GM21447 (cell line): ENCODE measurements at regions not wholly inside any gene's neighbourhood (a gene's known extent, or its start where the extent isn't known, plus 50 kb on each side); places are given as distances from the start of the nearest gene placed in this dataset.

ENCODE experiments used
- ATAC-seq: cut with Tn5 transposase; IDR thresholded peaks from one replicate; pipeline ENCODE4 v1.9.1; 2021; ENCODE audit not compliant: unreplicated experiment

- no peak for ATAC-seq
These were observed 1926.3 kb upstream of the WWC1 start for GRCh38 chr5:166365164-166365563.

GRCh38 chr5:166367391-166367790 lies 1924.1 kb upstream of the WWC1 start:
- ATAC-seq, result no peak

DNA sequence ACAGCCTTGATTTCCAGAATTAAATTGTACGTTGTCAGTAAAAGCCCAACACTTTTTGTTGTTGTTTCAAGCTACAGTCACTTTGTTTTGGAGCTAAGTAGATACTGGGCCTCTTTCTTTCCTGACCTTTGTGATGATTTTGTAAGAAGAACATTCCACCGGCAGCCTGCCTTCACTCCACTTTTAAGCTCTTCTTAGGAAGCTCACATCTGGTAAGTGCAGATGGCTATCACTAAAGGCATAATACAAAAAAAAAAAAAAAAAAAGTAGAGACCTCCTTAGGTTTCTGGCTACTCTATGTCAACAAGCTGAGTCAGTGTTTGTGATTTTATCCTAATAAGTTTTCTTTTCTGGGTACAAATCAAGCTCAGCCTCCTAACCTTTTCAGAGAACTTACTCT lies 1922.1 kb upstream of the WWC1 start:
- ATAC-seq, result no peak

- no peak for ATAC-seq
These were observed 1921.6 kb upstream of the WWC1 start for GRCh38 chr5:166369807-166370206.

GRCh38 chr5:166370928-166371690 lies 1920.3 kb upstream of the WWC1 start:
- ATAC-seq, result no peak

GRCh38 chr5:166373817-166374216 lies 1917.6 kb upstream of the WWC1 start:
- ATAC-seq, result no peak

GRCh38 chr5:166377756-166378155 lies 1913.7 kb upstream of the WWC1 start:
- ATAC-seq, result no peak

DNA sequence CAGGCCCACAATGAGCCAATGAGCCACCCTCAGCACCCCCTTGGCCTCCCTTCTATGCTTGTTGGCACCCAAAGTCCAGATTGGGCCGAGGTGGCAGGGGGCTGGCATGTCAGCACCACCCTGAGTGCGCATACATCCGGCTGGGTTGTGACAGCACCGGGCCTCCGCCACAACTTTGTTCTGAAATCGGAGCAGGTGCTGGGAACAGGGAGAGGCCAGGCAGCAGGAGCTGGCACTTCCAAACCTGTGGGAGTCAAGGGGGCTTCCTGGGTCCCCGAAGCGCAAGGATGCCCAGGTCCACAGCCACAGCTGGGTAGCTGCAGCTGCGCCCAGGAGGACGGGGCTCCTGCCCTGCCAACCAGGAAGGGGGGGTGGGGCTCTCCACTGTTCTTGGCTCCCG lies 1911.9 kb upstream of the WWC1 start:
- ATAC-seq, result no peak

GRCh38 chr5:166382031-166382430 lies 1909.4 kb upstream of the WWC1 start:
- ATAC-seq, result no peak

GRCh38 chr5:166398131-166398530 lies 1893.3 kb upstream of the WWC1 start:
- no peak for ATAC-seq

DNA sequence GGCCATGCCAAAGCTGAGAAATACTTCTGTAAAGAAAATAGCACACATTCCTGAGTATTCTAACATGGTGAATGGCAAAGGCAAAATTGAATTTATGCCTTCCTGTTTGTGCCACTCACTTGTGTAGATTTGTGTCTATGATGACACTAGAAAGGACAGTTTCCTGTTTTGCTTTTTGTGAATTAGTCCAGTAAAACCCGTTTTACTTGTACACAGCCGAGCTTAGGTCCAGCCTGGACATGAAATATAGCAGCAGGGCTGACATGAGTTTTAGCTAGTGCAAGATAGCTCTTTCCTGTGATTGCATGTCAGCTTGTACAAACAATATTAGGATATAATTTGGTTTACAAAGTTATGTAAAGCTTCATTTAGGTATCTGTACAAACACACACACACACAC lies 1891.7 kb upstream of the WWC1 start:
- no peak for ATAC-seq

GRCh38 chr5:166401391-166401790 lies 1890.1 kb upstream of the WWC1 start:
- no peak for ATAC-seq

GRCh38 chr5:166412191-166412590 lies 1879.3 kb upstream of the WWC1 start:
- ATAC-seq, result no peak

DNA sequence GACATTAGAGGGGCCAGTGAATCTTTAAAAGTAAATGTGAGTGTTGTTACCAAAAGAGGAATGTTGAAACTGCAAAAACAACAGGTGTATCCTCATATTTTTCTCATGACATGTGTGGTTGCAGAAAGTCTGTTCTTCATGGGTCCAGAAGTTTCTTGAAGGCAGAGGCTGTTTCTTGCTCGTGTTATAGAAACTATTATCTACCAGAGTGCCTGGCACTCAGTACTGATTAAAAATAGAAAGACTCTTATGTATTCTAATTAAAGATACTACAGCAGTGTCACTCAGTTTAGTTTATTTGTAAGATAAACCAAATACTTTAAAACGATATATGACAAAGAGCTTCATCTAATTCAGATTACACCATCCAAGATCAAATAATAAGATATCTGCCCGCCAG lies 1864.2 kb upstream of the WWC1 start:
- ATAC-seq, result no peak

DNA sequence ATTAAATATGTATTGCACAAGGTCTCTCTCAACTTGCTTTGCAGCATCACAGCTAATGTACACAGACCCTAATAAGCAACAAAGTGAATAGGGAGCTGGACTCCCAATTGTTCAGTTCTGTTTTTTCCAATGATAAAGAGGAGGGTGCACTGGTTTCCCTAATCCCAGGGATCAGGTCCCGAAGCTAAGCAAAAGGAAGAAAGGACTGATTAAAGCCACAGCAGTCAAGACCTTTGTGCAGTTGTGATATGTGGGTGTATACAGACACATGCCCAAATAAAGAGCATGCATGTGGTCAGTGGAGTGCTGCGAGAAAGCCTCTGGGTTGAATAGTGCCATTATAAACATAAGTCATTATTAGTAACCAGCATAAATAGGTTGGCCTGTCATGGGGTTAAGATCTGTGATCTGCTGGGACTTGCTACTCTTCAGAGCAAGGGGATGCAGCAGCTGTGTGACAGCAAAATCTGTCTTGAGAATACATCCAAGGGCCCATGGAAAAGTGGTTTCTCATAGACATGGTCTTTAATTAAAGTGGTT lies 1863.1 kb upstream of the WWC1 start:
- ATAC-seq, result no peak

DNA sequence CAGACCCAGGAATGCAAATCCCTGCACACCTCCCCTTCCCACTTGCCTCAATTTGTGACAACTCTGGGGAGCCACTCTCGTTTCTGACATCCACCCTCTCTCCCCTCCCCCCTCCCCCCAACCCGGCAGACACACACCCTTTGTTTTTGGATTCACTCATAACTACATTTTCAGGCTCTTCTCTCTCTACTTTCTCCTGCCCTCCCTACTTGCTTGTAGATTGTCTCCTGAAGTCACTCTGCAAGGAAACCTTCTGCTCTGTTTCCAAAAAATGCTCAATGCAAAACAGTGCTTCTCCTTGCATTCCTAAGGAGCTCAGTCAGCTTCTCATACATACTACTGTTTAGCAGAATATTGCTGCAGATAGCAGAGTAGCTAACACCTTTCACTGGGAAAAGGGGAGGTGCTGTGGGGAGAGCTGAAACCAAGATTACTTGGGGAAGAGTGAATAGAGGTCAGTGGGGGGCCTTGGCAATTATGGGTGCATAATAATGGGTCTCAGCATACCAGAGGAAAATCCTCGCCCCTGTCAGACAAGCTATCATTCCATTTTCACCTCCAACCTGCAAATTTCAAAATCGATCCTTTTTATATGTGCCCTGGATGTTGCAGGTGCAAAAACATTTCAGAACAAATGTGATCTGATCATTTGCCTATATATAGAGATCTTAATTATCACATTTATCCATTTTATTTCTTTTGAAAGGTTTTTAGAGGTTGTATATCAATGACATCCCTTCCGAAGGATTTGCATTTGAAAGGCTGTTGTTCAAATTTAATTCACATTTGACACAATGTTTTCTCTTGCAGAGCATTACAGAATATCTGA lies 1860.7 kb upstream of the WWC1 start:
- no peak for ATAC-seq

DNA sequence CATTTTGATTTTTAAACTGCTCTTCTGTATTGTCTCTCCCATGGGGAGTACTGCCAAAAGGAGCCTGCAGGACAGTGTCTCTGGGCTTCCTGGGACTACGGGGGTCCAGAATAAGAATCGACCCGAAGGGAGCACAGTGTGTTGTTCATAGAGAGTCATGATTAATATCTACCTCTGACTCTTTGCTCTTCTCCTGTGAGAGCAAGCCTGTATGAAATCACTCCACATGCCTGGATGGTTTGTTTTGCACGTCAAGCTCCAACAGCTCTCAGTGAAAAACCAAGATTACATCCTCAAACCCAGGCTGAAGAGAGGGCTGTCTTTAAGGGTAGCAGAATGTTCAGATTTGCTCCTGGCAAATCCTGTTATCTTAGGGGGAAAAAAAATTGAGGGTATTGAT lies 1860.0 kb upstream of the WWC1 start:
- ATAC-seq, result no peak

- ATAC-seq, result no peak
These were observed 1857.8 kb upstream of the WWC1 start for GRCh38 chr5:166433679-166434078.

DNA sequence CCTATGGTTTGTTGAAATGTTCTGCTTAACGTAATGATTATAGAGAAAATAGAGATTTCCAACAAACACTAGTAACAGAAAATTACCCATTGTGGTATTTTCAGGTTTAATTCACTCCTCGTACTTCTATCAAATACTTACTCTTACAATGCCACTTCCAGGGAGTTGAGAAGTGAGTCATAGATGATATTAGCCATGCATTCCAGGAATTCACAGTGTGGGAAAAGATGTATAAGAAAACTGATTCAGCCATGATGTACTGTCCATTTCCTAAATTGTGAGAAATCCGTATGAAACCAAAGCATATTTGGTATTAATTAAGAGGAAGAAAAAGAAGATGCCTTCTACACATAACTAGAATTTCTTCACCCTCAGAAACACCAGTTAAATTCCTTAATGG lies 1854.6 kb upstream of the WWC1 start:
- ATAC-seq, result no peak

DNA sequence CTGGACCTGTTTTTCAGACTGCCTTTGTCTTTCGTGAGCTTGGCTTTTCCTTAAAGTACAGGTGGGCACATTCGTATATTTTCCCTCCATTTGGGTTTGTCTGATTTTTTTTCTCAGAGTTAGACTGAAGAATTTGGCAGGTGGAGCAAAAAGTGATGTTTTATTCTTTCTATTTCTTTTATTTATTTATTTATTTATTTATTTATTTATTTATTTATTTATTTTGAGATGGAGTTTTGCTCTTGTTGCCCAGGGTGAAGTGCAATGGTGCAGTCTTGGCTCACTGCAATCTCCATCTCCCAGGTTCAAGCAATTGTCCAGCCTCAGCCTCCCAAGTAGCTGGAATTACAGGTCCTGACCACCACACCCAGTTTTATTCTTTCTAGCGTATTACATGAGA lies 1805.1 kb upstream of the WWC1 start:
- ATAC-seq, result no peak

DNA sequence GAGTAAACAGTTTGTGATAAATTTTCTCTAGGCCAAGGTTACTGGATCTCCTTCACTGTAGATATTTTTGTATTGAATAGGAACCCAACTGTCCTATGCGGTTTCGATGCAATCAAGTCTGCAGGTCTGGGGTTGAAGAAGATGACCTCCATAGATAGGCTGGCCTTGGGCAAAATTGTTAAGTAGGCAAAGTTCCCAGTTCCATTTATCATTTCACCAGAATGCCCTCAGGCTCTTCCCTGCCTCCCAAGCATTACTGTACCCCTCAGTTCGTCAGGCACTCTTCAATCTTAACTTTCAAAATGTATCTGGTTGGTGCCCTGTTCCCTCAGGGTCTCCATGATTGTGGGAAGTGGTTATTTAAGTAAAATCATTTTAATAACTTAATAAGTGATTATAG lies 1802.9 kb upstream of the WWC1 start:
- no peak for ATAC-seq

- ATAC-seq, result no peak
These were observed 1798.4 kb upstream of the WWC1 start for GRCh38 chr5:166493040-166493439.
